ENCODE measurements at regions not wholly inside any gene's neighbourhood (a gene's known extent, or its start where the extent isn't known, plus 50 kb on each side); places are given as distances from the start of the nearest gene placed in this dataset.

- peaks cover 10% of the 10 kb centered on the region for H3K4me1 ChIP-seq
- no peak overlapping the region for H3K4me3 ChIP-seq
- no peaks in the 10 kb centered on the region for H3K36me3 ChIP-seq (replicated peaks)
- no peaks in the 10 kb centered on the region for H3K9me3 ChIP-seq
- peaks cover 44% of the 10 kb centered on the region for H3K27me3 ChIP-seq (ENCODE audit: low read depth)
- peak in 1 of 2 experiments; percentile 90 for DNase-seq (ENCODE audit: low spot score in 2 of 2)
- in situ Hi-C loops (cut with MboI; ENCODE audit: low sequenced_read_pairs) = no loop called here
Observed at GRCh38 chr2:199679883-199680282, 171.1 kb downstream of the FTCDNL1 start.

- H3K27me3 ChIP-seq (ENCODE audit: low read depth) = peaks cover 59% of the 10 kb centered on the region
- H3K4me1 ChIP-seq = peaks cover 10% of the 10 kb centered on the region
- no peak for DNase-seq (ENCODE audit: low spot score in 2 of 2)
- in situ Hi-C loops (cut with MboI; ENCODE audit: low sequenced_read_pairs) = no loop called here
- no peaks in the 10 kb centered on the region for H3K36me3 ChIP-seq (replicated peaks)
- H3K9me3 ChIP-seq = no peaks in the 10 kb centered on the region
- no peak overlapping the region for H3K4me3 ChIP-seq
Observed at GRCh38 chr2:199677881-199678280, 173.1 kb downstream of the FTCDNL1 start.

GRCh38 chr2:199668645-199669044 lies 182.3 kb downstream of the FTCDNL1 start:
- no peak for DNase-seq (ENCODE audit: low spot score in 2 of 2)
- in situ Hi-C loops (cut with MboI; ENCODE audit: low sequenced_read_pairs) = no loop called here
- peaks cover 37% of the 10 kb centered on the region for H3K27me3 ChIP-seq (ENCODE audit: low read depth)

GRCh38 chr2:199663157-199663556 lies 187.8 kb downstream of the FTCDNL1 start:
- DNase-seq (ENCODE audit: low spot score in 2 of 2) = no peak
- no peak overlapping the region for H3K4me3 ChIP-seq
- in situ Hi-C loops (cut with MboI; ENCODE audit: low sequenced_read_pairs) = no loop called here
- H3K27me3 ChIP-seq (ENCODE audit: low read depth) = peaks cover 13% of the 10 kb centered on the region; the same call in 1 of the 2 replicates
- H3K36me3 ChIP-seq (replicated peaks) = no peaks in the 10 kb centered on the region
- no peaks in the 10 kb centered on the region for H3K4me1 ChIP-seq
- H3K9me3 ChIP-seq = no peaks in the 10 kb centered on the region

More at GRCh38 chr2:199668645-199669044, 182.3 kb downstream of the FTCDNL1 start:
- H3K4me1 ChIP-seq = no peaks in the 10 kb centered on the region
- H3K36me3 ChIP-seq (replicated peaks) = no peaks in the 10 kb centered on the region
- no peak overlapping the region for H3K4me3 ChIP-seq
- H3K9me3 ChIP-seq = no peaks in the 10 kb centered on the region

GRCh38 chr2:199662255-199662654 lies 188.7 kb downstream of the FTCDNL1 start:
- in situ Hi-C loops (cut with MboI; ENCODE audit: low sequenced_read_pairs) = no loop called here
- Histone ChIP-seq H3K9me3 (no peaks in the 10 kb centered on the region), H3K27me3 (ENCODE audit: low read depth) (peaks cover 8% of the 10 kb centered on the region; the same call in 1 of the 2 replicates), H3K4me3 (no peak overlapping the region), H3K4me1 (no peaks in the 10 kb centered on the region), H3K36me3 (replicated peaks) (no peaks in the 10 kb centered on the region)
- DNase-seq (ENCODE audit: low spot score in 2 of 2) = no peak

- in situ Hi-C loops (cut with MboI; ENCODE audit: low sequenced_read_pairs) = no loop called here
- H3K4me1 ChIP-seq = no peaks in the 10 kb centered on the region
- no peaks in the 10 kb centered on the region for H3K9me3 ChIP-seq
- H3K36me3 ChIP-seq (replicated peaks) = no peaks in the 10 kb centered on the region
- peaks cover 11% of the 10 kb centered on the region; the same call in 1 of the 2 replicates for H3K27me3 ChIP-seq (ENCODE audit: low read depth)
- no peak overlapping the region for H3K4me3 ChIP-seq
- no peak for DNase-seq (ENCODE audit: low spot score in 2 of 2)
Observed at GRCh38 chr2:199660167-199660566, 190.8 kb downstream of the FTCDNL1 start.

GRCh38 chr2:199659207-199659606 lies 191.8 kb downstream of the FTCDNL1 start:
- Histone ChIP-seq H3K36me3 (replicated peaks) (no peaks in the 10 kb centered on the region), H3K4me3 (no peak overlapping the region), H3K9me3 (no peaks in the 10 kb centered on the region), H3K4me1 (no peaks in the 10 kb centered on the region), H3K27me3 (ENCODE audit: low read depth) (peaks cover 11% of the 10 kb centered on the region; the same call in 1 of the 2 replicates)
- in situ Hi-C loops (cut with MboI; ENCODE audit: low sequenced_read_pairs) = no loop called here
- DNase-seq (ENCODE audit: low spot score in 2 of 2) = no peak

GRCh38 chr2:199646439-199646838 lies 188.7 kb upstream of the SATB2 start:
- Histone ChIP-seq H3K4me3 (no peak overlapping the region), H3K4me1 (no peaks in the 10 kb centered on the region), H3K27me3 (ENCODE audit: low read depth) (no peaks in the 10 kb centered on the region), H3K36me3 (replicated peaks) (no peaks in the 10 kb centered on the region), H3K9me3 (no peaks in the 10 kb centered on the region)
- in situ Hi-C loops (cut with MboI; ENCODE audit: low sequenced_read_pairs) = no loop called here
- no peak for DNase-seq (ENCODE audit: low spot score in 2 of 2)

- H3K27me3 ChIP-seq (ENCODE audit: low read depth) = no peaks in the 10 kb centered on the region
- no peaks in the 10 kb centered on the region for H3K4me1 ChIP-seq
- H3K36me3 ChIP-seq (replicated peaks) = no peaks in the 10 kb centered on the region
- H3K9me3 ChIP-seq = no peaks in the 10 kb centered on the region
- H3K4me3 ChIP-seq = no peak overlapping the region
- no peak for DNase-seq (ENCODE audit: low spot score in 2 of 2)
- in situ Hi-C loops (cut with MboI; ENCODE audit: low sequenced_read_pairs) = no loop called here
Observed at GRCh38 chr2:199631129-199631528, 173.4 kb upstream of the SATB2 start.

- in situ Hi-C loops (cut with MboI; ENCODE audit: low sequenced_read_pairs) = no loop called here
- Histone ChIP-seq H3K9me3 (no peaks in the 10 kb centered on the region), H3K36me3 (replicated peaks) (no peaks in the 10 kb centered on the region), H3K4me1 (no peaks in the 10 kb centered on the region), H3K27me3 (ENCODE audit: low read depth) (no peaks in the 10 kb centered on the region), H3K4me3 (no peak overlapping the region)
- no peak for DNase-seq (ENCODE audit: low spot score in 2 of 2)
Observed at GRCh38 chr2:199629301-199629700, 171.6 kb upstream of the SATB2 start.

- Histone ChIP-seq H3K27me3 (ENCODE audit: low read depth) (peaks cover 3% of the 10 kb centered on the region; the same call in 1 of the 2 replicates), H3K4me3 (no peak overlapping the region), H3K36me3 (replicated peaks) (no peaks in the 10 kb centered on the region), H3K4me1 (no peaks in the 10 kb centered on the region), H3K9me3 (no peaks in the 10 kb centered on the region)
- in situ Hi-C loops (cut with MboI; ENCODE audit: low sequenced_read_pairs) = no loop called here
- no peak for DNase-seq (ENCODE audit: low spot score in 2 of 2)
Observed at GRCh38 chr2:199627417-199627816, 169.7 kb upstream of the SATB2 start.

GRCh38 chr2:199624958-199625357 lies 167.2 kb upstream of the SATB2 start:
- no peak overlapping the region for H3K4me3 ChIP-seq
- no peaks in the 10 kb centered on the region for H3K4me1 ChIP-seq
- H3K27me3 ChIP-seq (ENCODE audit: low read depth) = peaks cover 8% of the 10 kb centered on the region; the same call in 1 of the 2 replicates
- in situ Hi-C loops (cut with MboI; ENCODE audit: low sequenced_read_pairs) = no loop called here
- no peaks in the 10 kb centered on the region for H3K36me3 ChIP-seq (replicated peaks)
- H3K9me3 ChIP-seq = no peaks in the 10 kb centered on the region
- no peak for DNase-seq (ENCODE audit: low spot score in 2 of 2)

GRCh38 chr2:199612509-199613130 lies 154.9 kb upstream of the SATB2 start:
- Histone ChIP-seq H3K4me3 (no peak overlapping the region), H3K9me3 (no peaks in the 10 kb centered on the region), H3K27me3 (ENCODE audit: low read depth) (peaks cover 2% of the 10 kb centered on the region; the same call in 1 of the 2 replicates), H3K4me1 (no peaks in the 10 kb centered on the region), H3K36me3 (replicated peaks) (no peaks in the 10 kb centered on the region)
- no peak for DNase-seq (ENCODE audit: low spot score in 2 of 2)
- in situ Hi-C loops (cut with MboI; ENCODE audit: low sequenced_read_pairs) = no loop called here

- DNase-seq (ENCODE audit: low spot score in 2 of 2) = no peak
- H3K9me3 ChIP-seq = no peaks in the 10 kb centered on the region
- no peaks in the 10 kb centered on the region for H3K36me3 ChIP-seq (replicated peaks)
- H3K27me3 ChIP-seq (ENCODE audit: low read depth) = no peaks in the 10 kb centered on the region
- H3K4me3 ChIP-seq = no peak overlapping the region
- H3K4me1 ChIP-seq = no peaks in the 10 kb centered on the region
- in situ Hi-C loops (cut with MboI; ENCODE audit: low sequenced_read_pairs) = no loop called here
Observed at GRCh38 chr2:199607914-199608313, 150.2 kb upstream of the SATB2 start.

Measured in HAP-1 (cell line).